NCI-H69 (cell line): ENCODE measurements at regions not wholly inside any gene's neighbourhood (a gene's known extent, or its start where the extent isn't known, plus 50 kb on each side); places are given as distances from the start of the nearest gene placed in this dataset.

ENCODE experiments used
- DNase-seq: peaks from one replicate; lab custom pipeline; 2025; lab: John Stamatoyannopoulos, UW

DNA sequence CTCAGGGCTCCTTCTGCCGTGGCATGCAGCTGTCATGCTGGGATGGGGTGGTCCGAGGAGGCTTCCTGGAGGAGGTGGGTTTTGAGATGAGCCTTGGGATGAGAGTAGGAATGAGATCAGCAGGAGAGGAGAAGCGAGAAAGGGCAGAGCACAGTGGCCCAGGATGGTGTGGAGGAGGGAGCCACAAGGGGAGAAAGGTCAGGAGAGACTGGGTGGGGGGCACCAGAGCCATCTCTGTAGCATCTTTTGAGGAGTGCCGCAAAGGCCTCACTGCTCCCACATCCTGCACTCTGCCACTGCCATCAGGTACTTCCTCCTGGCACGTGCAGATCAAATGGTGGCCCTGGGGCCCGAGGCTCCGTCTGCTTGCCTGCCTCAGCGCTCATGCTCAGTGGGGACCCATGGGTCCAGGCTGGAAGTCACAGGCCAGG lies 150.2 kb downstream of the MACROH2A1 start:
- DNase-seq: no peak

DNA sequence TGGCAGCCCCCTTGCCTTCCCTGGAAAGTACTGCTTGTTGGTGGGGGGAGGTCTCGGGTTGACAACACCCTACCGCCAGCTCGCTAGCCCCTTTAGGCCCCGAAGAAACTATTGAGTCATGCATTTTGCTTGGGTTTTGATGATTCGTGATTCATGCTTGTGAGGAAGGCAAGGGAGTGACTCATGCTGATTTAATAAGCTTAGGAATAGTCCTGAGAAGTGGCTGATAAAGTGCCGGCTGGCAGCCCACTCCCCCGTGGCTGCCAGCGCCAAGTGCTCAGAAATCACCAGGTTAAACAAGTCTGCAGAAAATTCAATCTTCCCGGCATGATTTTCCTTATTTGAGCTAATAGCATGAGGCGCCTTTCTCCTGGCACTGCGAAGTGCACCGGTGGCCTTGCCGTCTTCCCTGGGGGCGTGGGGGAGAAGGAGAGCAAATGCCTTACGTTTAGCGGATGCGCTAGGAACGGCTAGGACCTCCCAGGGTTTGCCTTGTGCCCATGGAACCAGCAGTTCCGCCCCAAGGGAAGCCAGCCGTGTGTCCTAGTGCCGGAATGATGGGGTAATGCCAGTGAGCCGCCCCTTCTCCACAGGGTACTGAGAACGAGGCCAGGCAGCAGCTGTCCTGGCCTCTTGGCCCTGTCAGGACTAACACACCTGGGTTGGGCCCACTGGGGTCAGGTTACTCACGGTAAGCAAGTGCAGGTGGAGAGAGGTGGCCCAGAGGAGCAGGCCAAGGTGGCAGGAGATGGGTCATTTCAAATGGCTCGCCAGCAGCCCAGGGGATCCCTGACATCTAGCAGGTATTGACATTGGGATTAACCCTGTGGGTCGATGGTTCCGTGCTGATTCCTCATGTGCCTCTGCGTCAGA lies 151.9 kb downstream of the MACROH2A1 start:
- DNase-seq: peak; percentile 33

DNA sequence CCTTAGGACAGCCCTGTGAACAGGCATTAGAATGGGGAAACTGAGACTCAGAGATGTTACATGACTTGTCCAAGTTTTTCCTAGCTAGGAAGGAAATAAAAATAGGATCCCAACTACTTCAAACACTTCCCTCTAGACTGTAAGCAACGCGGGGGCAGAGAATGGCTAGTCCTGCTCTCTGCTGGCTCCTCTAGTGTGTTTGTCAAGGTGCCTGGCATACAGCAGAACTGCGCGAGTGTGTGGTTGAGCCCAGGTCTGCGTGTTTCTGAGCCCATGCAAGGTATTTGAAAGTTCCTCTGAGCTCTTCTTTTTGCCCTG lies 152.5 kb downstream of the MACROH2A1 start:
- DNase-seq: no peak

DNA sequence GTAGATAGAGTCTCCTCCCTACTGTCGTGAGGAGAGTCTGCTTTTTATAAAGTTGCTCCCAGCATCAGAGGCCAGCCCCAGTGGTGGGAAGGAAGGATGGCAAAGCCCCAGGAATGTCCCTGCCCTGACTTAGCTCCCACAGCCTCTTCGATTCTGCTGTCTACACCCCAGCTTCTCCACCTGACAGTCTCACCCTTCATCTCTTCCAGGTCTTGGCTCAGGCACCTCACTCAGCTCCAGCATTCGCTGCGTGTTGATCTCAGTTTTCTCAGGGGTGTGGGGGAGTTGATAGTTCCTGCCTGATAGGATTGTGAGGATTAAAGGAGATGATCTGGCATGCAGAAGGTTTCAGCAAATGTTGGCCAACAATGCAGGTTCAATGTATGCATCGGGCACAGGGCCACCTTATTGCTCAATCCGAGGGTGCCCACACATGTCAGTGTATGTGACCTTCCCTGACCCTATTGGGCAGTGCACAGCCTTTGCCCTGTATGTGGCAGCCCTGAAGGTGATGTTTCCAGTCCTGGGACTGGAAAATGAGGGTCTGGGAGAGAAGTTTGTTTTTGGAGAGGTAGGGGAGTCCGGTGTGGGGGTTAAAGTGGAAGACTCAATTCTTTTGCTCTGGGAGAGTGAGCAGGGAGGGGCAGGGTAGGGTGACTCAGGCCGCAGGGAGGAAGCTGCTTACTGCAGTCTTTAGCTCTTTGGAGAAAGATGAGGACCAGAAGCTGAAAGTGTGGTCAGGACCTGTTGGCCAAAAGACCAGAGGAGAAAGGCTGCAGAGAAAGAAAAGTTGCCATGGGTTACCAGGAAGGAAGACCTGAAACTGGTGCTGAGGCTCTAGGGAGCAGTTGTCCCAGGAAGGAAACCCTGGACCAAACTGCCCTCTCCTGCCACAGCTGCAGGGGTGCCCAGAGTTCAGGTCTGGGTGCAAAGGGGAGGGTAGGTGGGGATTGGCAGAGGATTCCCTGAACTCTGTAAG lies 153.2 kb downstream of the MACROH2A1 start:
- no peak for DNase-seq

DNA sequence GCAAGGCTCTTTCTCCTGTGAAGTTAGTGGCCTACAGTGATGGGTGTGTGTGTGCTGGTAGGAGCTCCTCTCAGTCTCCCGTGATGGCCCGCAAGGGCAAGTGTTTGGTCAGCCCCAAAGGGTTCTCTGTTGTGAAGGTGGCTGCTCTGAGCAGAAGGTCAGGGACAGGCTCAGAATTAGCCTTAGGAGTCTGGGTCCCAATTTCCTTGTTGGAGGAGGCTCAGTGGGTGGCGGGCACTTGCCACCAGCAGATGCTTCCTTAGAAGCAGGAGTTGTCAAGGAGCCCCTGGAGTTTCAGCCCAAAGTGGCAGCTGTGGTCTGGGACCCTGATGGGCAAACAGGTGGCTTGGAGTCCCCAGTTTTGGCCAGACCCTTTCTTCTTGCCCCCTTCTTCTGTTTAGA lies 154.4 kb downstream of the MACROH2A1 start:
- no peak for DNase-seq

DNA sequence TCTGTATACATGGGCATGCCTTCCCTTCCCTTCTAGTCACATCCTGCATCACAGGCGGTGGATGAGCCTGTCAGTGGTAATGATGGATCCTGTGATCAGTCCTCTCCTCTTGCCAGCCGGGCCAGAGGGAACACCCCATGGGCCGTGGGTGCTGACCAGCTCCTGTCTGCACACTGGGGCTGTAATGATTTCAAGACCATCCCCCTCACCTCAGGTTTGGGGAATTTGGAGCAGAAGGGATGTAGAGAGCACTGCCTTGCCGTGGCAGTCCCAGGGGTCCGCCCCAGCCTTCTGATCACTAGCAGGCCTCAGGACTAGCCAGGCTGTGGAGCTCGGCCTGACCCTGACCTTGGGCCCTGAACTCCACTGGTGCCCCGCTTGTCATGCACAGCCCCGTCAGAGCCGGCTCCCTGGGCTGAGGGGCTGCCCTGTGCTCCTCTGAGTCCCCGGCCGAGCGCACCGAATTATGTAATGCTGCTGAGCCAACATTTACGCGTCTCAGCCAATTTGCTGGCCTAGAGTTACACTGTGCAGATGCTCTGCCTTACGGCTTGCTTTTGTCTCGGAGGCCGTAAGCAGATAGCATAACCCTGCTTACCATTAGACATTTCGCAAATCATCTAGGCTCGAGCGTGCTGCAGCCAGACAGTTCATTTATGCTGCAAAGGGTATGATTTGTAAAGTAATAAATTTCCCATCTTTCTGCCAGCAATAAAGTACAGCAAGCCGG lies 155.3 kb downstream of the MACROH2A1 start:
- DNase-seq: no peak

DNA sequence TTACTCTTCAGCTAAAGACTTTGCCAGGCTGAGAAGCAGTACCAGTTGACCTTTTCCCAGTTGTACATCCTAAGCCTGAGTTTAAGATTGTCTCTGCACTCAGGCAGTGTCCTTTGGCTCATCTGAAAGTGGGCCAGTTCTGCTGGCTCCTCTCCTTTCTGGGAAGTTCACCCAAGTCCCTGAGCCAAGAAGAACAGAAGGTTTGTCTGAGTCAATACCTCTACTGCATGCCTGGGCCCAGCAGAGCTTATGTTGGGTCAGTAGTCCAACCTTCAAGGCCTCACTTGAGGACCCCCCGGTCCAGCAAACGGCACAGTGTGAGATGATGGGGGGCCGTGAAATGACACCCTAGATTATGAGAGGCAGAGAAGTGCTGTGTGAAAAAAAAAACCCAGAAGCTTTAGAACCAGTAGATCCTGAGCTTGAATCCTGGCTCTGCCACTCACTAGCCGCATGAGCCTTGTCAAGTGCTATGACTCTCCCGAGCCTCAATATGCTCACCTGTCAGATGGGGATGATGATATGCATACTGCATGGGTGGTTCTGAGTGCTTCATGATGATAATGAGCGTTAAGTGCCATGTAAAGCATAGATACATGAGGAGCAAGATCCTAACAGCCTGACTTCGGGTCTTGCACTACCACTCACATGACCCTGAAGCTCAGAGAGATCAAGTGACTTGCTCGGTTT lies 156.0 kb downstream of the MACROH2A1 start:
- DNase-seq: no peak

DNA sequence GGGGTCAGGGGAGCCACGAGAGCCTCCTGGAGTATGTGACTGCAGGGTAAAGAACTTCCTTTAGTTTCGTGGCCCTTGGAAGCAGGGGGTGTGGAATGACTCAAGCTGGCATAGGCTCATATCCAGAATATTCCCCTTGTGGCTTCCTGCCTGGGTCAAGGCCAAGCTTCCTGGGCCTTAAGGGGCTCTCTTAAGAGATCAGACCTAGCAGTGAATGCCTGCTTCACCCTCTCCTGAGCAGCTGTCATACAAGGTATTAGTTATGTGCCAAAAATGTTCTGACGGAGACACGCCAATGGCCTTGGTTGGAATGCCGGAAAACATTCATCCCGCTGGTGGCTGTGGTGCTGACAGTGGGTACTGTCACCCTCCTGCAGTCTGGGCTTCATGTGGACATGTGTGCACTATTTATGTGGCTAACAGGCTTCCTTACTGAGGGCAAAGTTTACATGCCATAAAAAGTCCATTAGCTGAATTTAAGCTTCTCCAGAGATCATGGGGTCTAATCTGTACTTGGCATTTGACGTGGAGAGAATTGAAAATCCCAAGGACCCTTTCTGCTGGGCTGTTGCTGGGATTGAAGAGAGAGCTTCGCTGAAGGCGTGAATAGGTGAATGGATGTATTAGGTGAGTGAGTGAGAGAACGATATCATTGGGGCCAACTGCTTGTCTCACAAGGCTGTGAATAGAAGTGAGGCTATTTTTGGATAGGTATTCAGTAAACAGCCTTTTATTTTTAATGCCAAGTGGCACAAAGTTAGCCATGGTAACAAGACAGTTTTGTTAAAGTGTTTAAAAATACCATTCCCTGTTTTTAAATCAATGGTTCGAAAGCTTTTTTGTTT lies 156.8 kb downstream of the MACROH2A1 start:
- DNase-seq: no peak

DNA sequence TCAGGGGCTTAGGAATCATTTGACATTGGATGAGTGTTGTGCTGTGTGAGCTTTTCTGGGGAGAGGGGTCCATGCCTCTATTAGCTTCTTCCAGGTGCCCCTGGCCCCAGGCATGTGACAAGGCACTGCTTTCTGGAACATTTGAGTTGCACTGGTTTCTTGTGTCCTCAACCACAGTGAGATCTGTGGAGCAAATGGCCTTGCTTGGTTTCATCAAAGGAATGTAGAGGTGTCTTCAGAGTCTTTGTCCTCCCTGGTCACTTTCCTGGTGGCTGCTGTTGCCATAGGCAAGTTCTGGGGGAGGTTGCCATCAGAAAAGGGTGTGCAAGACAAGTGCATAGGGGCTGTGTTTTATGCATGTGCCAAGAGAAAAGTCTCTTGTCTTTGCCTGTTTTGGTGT lies 157.5 kb downstream of the MACROH2A1 start:
- no peak for DNase-seq

DNA sequence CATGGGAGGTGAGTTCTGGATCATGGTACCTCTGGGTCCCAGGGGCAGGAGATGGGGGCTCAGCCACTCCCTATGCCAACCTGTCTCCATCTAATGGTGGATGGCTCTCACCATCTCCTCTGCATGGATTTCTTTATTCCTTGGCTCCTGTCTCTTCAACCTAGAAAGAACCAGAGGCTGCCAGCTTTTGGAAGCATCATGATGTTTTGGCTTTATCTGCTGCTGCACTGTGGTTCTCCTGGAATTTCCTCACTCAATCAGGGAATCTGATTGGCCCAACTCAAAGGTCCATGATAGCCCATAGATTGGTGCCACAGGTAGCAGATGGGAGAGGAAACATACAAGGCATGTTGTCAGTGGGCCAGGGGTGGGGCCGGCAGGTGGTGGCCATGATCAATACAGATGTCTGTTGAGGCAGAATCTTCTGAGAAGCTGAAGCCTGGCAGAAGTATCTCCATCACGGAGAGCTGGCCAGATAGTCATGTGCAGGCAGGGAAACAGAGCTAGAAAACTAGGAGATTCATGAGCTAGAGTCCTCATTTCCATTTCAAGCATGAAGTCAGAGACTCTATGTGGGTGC lies 158.2 kb downstream of the MACROH2A1 start:
- no peak for DNase-seq

DNA sequence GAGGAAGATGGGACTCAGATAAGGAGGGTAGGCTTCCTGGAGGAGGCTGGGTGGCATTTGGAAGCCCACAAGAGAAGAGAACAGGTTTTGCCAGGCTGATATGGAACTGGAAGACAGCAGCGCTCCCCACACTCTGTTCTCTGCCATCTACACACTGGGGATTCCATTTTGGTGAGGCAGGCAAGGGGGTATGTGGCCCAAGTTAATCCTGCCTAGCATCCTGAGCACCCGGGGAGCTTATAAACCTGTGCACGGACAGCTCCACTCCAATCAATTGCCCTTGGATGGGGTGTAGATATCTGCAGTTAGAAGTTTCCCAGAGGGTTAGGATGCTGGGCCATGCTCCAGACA lies 158.8 kb downstream of the MACROH2A1 start:
- DNase-seq: no peak

DNA sequence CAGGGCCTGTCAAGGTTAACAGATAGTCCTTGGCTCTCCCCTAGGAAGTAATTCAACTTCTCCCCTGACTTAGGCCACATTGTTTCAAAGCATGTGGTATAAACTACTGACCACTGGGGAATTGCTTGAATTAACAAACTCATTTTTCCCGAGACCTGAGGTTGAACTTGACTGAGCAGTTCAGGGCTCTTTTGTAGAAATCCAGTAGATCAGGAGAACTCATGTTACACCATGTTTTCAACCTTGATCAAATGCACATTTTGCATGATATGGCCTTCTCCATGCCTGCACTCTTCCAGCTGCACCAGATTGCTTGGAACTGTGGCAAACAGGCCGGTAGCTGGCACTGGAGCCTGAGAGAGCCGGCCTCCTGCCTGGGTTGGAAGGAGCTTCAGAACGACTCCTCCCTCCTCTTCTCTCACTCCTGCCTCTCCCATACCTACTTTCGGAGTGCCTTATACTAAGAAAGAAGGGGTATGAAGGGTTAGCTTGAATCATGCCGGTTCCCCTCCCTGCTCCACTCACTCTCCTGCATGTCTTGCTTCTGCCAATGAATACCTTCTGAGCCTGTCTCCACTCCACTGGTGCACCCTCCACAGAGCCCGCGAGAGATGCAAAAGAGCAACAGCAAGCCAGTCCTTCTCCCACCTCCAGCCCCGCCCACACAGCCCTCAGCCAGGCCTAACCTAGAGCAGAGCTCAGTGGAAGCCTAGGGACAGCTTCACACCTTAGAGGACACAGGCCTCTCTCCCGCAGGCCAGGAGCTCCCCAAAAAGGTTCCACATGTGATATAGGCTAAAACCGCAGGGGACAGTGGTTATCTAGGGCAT lies 159.4 kb downstream of the MACROH2A1 start:
- no peak for DNase-seq

DNA sequence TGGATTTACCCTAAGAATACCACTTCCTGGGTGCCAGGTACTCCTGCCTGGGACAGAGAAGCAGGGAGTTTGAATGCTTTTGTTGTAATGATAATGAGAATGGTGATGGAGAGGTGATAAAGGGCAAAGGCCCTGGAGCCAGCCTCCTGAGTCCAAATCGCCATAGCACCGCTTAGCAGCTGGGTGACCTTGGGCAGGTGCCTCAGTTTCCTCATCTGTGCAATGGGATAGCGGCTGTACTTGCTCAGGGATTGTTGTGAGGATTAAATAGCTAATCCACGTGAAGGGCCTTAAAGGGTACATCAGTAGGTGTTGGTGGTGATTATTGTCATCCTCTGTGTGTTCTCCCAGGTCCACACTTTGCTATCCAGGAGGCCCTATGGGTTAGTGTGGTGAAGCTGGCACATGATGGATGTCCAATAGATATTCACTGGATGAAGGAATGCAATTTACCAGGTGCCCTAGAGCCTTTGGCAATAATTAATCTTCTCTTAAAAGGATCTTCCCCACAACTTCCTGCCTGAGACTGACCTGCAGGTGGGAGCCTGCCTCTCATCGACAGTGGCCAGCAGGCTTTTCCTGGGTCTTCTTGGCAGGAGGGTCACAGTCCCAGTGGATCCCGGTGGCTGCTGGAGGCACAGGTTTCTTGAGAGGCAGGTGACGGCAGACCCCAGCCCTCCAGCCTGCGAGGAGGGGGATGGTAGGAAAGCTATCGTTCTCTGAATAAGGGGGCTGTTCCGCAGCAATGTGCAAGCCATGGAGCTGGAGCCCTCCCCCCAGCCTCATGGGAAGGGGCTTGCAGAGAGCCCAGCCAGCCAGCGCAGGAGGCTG lies 160.2 kb downstream of the MACROH2A1 start:
- DNase-seq: no peak

DNA sequence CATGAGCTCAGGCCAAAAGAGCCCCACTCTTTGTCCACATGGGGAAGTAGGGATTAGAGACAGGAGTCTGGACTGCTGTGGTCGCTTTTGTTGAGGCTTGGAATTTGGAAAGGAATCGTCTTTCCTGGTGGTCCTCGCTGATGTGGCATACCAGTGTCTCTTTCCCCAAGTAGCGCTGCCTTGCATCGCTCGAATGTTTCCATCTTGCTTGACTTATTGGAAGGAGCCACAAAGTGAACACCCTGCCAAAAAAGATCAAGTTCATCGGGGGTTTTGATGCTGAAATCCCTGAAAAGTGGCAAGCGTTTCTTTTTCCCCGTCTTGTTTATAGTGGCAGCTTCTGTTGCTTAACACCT lies 161.3 kb downstream of the MACROH2A1 start:
- DNase-seq: no peak

DNA sequence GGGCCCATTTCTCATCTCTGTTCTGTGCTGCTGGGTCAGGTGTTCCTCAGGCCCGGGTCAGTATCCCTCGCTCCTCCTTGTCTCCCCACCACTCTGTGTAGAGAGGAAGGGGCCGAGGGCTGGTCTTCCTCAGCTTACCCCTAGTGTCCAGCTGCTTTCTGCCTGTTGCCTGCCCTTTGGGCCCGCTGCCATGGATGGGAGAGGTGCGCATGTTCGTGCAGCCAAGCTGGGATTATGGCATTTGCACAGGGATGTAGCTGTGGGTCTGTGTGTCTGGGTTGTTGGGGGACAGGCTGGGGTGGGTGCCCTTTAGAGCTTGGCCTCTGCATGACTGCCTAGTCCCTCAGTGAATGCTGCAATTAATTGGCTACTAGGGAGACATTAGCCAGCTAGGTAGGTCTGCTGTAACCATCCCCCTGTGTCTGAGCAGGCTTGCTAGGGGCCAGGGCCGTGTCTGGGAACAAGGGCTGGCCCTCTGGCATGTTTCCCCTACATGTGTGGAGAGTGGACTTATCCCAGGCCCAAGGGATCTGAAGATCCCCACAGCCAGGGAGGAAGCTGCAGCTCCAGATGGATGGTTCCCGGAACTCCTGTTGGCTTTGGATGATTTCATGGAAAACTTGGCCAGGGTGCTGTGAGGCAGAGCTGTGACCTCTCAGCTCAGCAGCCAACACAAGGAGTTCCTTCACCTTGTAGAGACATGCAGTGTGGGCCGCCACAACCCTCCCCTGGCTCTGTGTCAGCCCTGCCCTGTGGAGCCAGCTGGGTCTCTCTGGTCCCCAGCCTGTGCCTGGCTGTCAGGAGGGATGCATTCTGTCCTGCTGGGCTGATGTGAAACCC lies 161.9 kb downstream of the MACROH2A1 start:
- no peak for DNase-seq

DNA sequence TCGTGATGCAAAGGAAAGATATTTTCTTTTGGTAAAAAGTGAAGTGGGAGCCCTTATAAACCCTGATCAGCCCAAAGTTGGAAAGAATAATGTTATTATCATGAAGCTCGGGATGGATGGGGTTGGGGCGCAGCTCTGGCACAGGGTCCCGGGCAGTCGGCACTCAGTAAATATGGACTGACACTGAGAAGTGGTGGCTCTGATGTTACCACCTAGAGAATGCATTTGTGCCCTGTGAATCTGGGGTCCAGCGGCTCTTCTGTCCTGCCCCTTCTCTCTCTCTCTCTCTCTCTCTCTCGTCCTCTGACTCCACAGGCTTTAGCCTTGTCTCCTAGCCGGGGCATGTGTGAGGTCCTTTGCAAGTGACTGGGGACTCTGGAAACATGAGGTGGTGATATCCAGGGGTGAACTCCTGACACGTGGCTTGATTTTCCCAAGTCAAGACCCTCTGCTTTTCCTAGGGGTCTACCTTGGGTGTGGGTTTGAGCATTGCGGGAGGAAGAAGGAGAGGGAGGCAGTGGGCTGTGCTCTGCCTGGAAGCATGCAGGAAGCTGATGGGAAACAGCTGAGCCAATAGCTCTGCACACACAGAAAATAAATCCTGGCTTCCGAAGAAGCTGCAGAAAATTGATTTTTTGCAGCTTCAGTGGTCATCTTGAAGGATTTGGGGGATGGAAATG lies 162.7 kb downstream of the MACROH2A1 start:
- DNase-seq: no peak

DNA sequence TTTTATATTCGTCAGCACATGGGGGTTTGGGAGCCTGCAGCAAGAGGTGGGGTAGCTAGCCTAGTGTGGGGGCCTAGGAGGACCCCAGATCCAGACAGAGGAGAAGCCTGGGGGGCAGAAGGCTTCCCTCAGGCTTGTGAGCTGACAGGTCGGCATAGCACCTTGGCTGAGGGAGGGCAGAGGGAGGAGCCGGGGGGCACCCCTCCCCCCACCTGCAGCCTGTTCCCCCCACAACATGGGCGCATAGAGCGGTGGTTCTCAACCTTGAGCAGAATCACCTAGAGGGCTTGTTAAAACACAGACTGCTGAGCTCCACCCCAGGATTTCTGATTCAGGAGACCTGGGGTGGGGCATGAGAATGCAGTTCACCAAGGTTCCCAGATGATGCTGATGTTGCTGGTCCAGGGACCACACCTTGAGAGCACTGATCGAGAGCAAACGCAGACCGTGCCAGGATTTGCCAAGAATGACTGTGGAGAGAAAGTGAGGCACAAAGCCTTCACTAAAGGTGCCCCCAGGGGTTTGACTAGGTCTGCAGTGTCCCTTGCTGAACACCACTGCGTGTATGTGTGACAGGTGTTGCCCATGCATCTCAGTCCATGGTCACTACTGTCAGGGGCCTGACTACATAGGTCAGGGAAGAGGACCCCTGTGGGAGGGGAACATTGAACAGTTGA lies 163.3 kb downstream of the MACROH2A1 start:
- no peak for DNase-seq
